ENCODE measurements at regions not wholly inside any gene's neighbourhood (a gene's known extent, or its start where the extent isn't known, plus 50 kb on each side); places are given as distances from the start of the nearest gene placed in this dataset.
"Not testable (repeated sequence)": the region's sequence is repeated elsewhere in the genome, so short reads cannot be mapped to it uniquely, and the experiment has no call there.

GRCh38 chr4:75254745-75255144 is 259.5 kb downstream of the RCHY1 start:
- no peak overlapping the region for H4K5ac ChIP-seq (ENCODE audit: insufficient read length, low read depth, low read length)
- H3T11ph ChIP-seq (ENCODE audit: low read length), result no peak overlapping the region
- no peak overlapping the region for H2BK15ac ChIP-seq (ENCODE audit: low read depth, low read length)
- no peak overlapping the region for H2BK20ac ChIP-seq (ENCODE audit: low read depth, low read length, poor library complexity, severe bottlenecking)
- no peak overlapping the region for H3K23ac ChIP-seq (ENCODE audit: insufficient read length, low read depth, low read length)
- H3K23me2 ChIP-seq (ENCODE audit: insufficient read length, low read depth, low read length, poor library complexity, severe bottlenecking), result no peaks in the 10 kb centered on the region
- no peak overlapping the region for H2BK5ac ChIP-seq (ENCODE audit: insufficient read length, low read length)
- no peaks in the 10 kb centered on the region; the same call in 1 of the 2 replicates for H3K27me3 Mint-ChIP-seq (ENCODE audit: low read depth)
- H3K14ac ChIP-seq (ENCODE audit: insufficient read depth, low read length), result no peak overlapping the region
- H4K91ac ChIP-seq (ENCODE audit: insufficient read length, low read depth, low read length), result no peak overlapping the region
- no peak overlapping the region for H4K8ac ChIP-seq (replicated peaks; ENCODE audit: insufficient read length, low read depth, low read length)
- TF ChIP-seq CTCF (conservative IDR thresholded peaks at IDR 0.05), result no peak
- DNase-seq, result no peak
- no peak overlapping the region for H3K9ac ChIP-seq (ENCODE audit: extremely low read depth, insufficient read length, low read length)
- H3K4me2 ChIP-seq (ENCODE audit: insufficient read depth, insufficient read length, low read length), result no peak overlapping the region
- H3K9me3 Mint-ChIP-seq, result peaks cover 0 to 2% of the 10 kb centered on the region in 2 experiments; a peak in 3 of 5 replicates
- WGBS (ENCODE audit: extremely low coverage, insufficient read length, low lambda C conversion rate), result no CpG with 5 or more reads among the region's 6 CpGs
- H3K79me2 ChIP-seq (ENCODE audit: insufficient read depth, low read length), result no peaks in the 10 kb centered on the region
- H3K4me1 Mint-ChIP-seq, result peaks cover 6% of the 10 kb centered on the region in 2 experiments
- H2BK120ac ChIP-seq (ENCODE audit: low read depth, low read length, poor library complexity, severe bottlenecking), result no peak overlapping the region
- no peak overlapping the region for H3K4ac ChIP-seq (ENCODE audit: low read depth, low read length)
- H3K36me3 Mint-ChIP-seq (ENCODE audit: insufficient read depth in 1 of 3, low read depth in 3 of 3), result no peaks in the 10 kb centered on the region; a peak in 1 of 7 replicates
- no peak overlapping the region for H3K27ac Mint-ChIP-seq
- no peak overlapping the region for H2AK5ac ChIP-seq (ENCODE audit: insufficient read length, low read length)
- H3K27ac ChIP-seq (ENCODE audit: insufficient read length, low read depth, low read length), result no peak overlapping the region
- H2AFZ ChIP-seq (ENCODE audit: low read length), result no peak overlapping the region
- H3K56ac ChIP-seq (ENCODE audit: insufficient read length, low read depth, low read length), result no peak overlapping the region
- H3K4me3 Mint-ChIP-seq, result no peak overlapping the region
- H3K79me1 ChIP-seq (ENCODE audit: insufficient read depth, low read depth, low read length, poor library complexity, severe bottlenecking), result no peaks in the 10 kb centered on the region
- no peak overlapping the region for H3K18ac ChIP-seq (ENCODE audit: insufficient read length, low read depth, low read length)
- no peaks in the 10 kb centered on the region for H3K9me3 ChIP-seq (ENCODE audit: control insufficient read depth, low read depth, low read length)
- no peak overlapping the region for H2BK12ac ChIP-seq (ENCODE audit: insufficient read length, low read depth, low read length)
- H4K20me1 ChIP-seq (ENCODE audit: control insufficient read depth, insufficient read depth, insufficient read length), result no peaks in the 10 kb centered on the region
- no peaks in the 10 kb centered on the region for H3K4me1 ChIP-seq (ENCODE audit: insufficient read depth, low read length)
- no peaks in the 10 kb centered on the region; the same call in 1 of the 2 replicates for H3K27me3 ChIP-seq (ENCODE audit: insufficient read depth, low read length)

- H3K79me1 ChIP-seq (ENCODE audit: insufficient read depth, low read depth, low read length, poor library complexity, severe bottlenecking); H2BK5ac ChIP-seq (ENCODE audit: insufficient read length, low read length); H2BK120ac ChIP-seq (ENCODE audit: low read depth, low read length, poor library complexity, severe bottlenecking); H3K4ac ChIP-seq (ENCODE audit: low read depth, low read length); H3K56ac ChIP-seq (ENCODE audit: insufficient read length, low read depth, low read length); H3K27ac Mint-ChIP-seq; H2AFZ ChIP-seq (ENCODE audit: low read length); DNase-seq; H3K4me2 ChIP-seq (ENCODE audit: insufficient read depth, insufficient read length, low read length); H3K36me3 Mint-ChIP-seq (ENCODE audit: insufficient read depth in 1 of 3, low read depth in 3 of 3); H3K79me2 ChIP-seq (ENCODE audit: insufficient read depth, low read length); H3K9me3 Mint-ChIP-seq; H3K4me3 Mint-ChIP-seq; H2BK15ac ChIP-seq (ENCODE audit: low read depth, low read length); H3K14ac ChIP-seq (ENCODE audit: insufficient read depth, low read length); H3K27me3 ChIP-seq (ENCODE audit: insufficient read depth, low read length); H3K9ac ChIP-seq (ENCODE audit: extremely low read depth, insufficient read length, low read length); H2BK20ac ChIP-seq (ENCODE audit: low read depth, low read length, poor library complexity, severe bottlenecking); H3K23ac ChIP-seq (ENCODE audit: insufficient read length, low read depth, low read length); H3K27ac ChIP-seq (ENCODE audit: insufficient read length, low read depth, low read length); H3K4me1 ChIP-seq (ENCODE audit: insufficient read depth, low read length); H3K27me3 Mint-ChIP-seq (ENCODE audit: low read depth); H3K9me3 ChIP-seq (ENCODE audit: control insufficient read depth, low read depth, low read length); H3K23me2 ChIP-seq (ENCODE audit: insufficient read length, low read depth, low read length, poor library complexity, severe bottlenecking); H3K18ac ChIP-seq (ENCODE audit: insufficient read length, low read depth, low read length); H2BK12ac ChIP-seq (ENCODE audit: insufficient read length, low read depth, low read length); H4K91ac ChIP-seq (ENCODE audit: insufficient read length, low read depth, low read length); H4K20me1 ChIP-seq (ENCODE audit: control insufficient read depth, insufficient read depth, insufficient read length); H3K4me1 Mint-ChIP-seq; H3T11ph ChIP-seq (ENCODE audit: low read length); H2AK5ac ChIP-seq (ENCODE audit: insufficient read length, low read length); H4K5ac ChIP-seq (ENCODE audit: insufficient read length, low read depth, low read length); H4K8ac ChIP-seq (replicated peaks; ENCODE audit: insufficient read length, low read depth, low read length): not testable (repeated sequence)
- WGBS (ENCODE audit: extremely low coverage, insufficient read length, low lambda C conversion rate), result no CpG with 5 or more reads among the region's 4 CpGs
These were observed 261.1 kb downstream of the RCHY1 start for GRCh38 chr4:75253094-75253493.

Measured in H9 (cell line).